ENCODE measurements at regions not wholly inside any gene's neighbourhood (a gene's known extent, or its start where the extent isn't known, plus 50 kb on each side); places are given as distances from the start of the nearest gene placed in this dataset.

GRCh38 chr5:15447209-15447608 lies 52.8 kb upstream of the FBXL7 start:
- in situ Hi-C loops (cut with MboI; ENCODE audit: low sequenced_read_pairs): no loop called here
- no peak for ATAC-seq (ENCODE audit: low read depth)
- H3K27ac ChIP-seq (ENCODE audit: insufficient read depth, low read length): no peak overlapping the region

More at GRCh38 chr5:15447209-15447608, 52.8 kb upstream of the FBXL7 start:
- no peak overlapping the region for H3K4me3 ChIP-seq (ENCODE audit: insufficient read depth, low read depth, low read length)
- no peak overlapping the region for H3K23ac ChIP-seq (ENCODE audit: low read depth, low read length)
- no peaks in the 10 kb centered on the region for H3K9me3 ChIP-seq (ENCODE audit: control insufficient read depth, insufficient read depth, low read length)
- no peak overlapping the region for H3K9ac ChIP-seq (ENCODE audit: low read depth, low read length)
- no peak for DNase-seq
- BruUV-seq (replicated peaks): no TSS peak
- no peak overlapping the region for H2BK5ac ChIP-seq (ENCODE audit: low read depth, low read length, poor library complexity, severe bottlenecking)
- dilution Hi-C loops (cut with HindIII; ENCODE audit: low sequenced_read_pairs, unreplicated experiment) (no loop called here), intact Hi-C loops (cut with micrococcal nuclease) (no loop called here)
- peaks cover 6% of the 10 kb centered on the region for H3K27me3 ChIP-seq (ENCODE audit: control insufficient read depth, insufficient read depth, low read length)
- no peak overlapping the region for H3K18ac ChIP-seq (ENCODE audit: low read depth, low read length)
- H4K20me1 ChIP-seq (ENCODE audit: insufficient read depth, low read length): no peaks in the 10 kb centered on the region
- H2BK120ac ChIP-seq (ENCODE audit: low read depth, low read length): no peak overlapping the region
- H4K5ac ChIP-seq (ENCODE audit: low read depth, low read length): no peak overlapping the region
- H3K79me1 ChIP-seq (ENCODE audit: low read depth in 1 of 2, low read length in 2 of 2): no peaks in the 10 kb centered on the region
- no peaks in the 10 kb centered on the region for H3K9me1 ChIP-seq (ENCODE audit: insufficient read depth, low read length)
- H3K14ac ChIP-seq (replicated peaks; ENCODE audit: low read depth, low read length): no peak overlapping the region
- ChIA-PET CTCF (no interaction called here), POLR2A (ENCODE audit: unreplicated experiment) (no interaction called here)
- no peaks in the 10 kb centered on the region for H3K4me1 ChIP-seq (ENCODE audit: control insufficient read depth, insufficient read depth, low read length)
- no peak overlapping the region for H3K4ac ChIP-seq (ENCODE audit: low read depth, low read length)
- H4K91ac ChIP-seq (ENCODE audit: insufficient read depth, low read depth, low read length): no peak overlapping the region
- no CpG with 5 or more reads among the region's 1 CpG for WGBS, 2 experiments (ENCODE audit: extremely low coverage in 2 of 2, insufficient read length in 1 of 2)
- H4K8ac ChIP-seq (ENCODE audit: low read depth in 2 of 2, low read length in 2 of 2): no peak overlapping the region
- no peak overlapping the region for H3K4me2 ChIP-seq (ENCODE audit: low read depth, low read length)
- H2AK9ac ChIP-seq (replicated peaks; ENCODE audit: low read depth, low read length, poor library complexity): no peak overlapping the region
- no peak overlapping the region for H2BK20ac ChIP-seq (ENCODE audit: low read depth, low read length)
- H2AFZ ChIP-seq (replicated peaks; ENCODE audit: low read length, poor library complexity): no peak overlapping the region
- no peak overlapping the region for H2BK15ac ChIP-seq (ENCODE audit: low read depth, low read length)
- no peak overlapping the region for H2AK5ac ChIP-seq (ENCODE audit: low read depth, low read length)
- TF ChIP-seq NFE2L2 (IDR thresholded peaks at IDR 0.05; ENCODE audit: low read depth, low read length) (no peak), CEBPB (IDR thresholded peaks at IDR 0.05; ENCODE audit: low read depth, low read length) (no peak), BHLHE40 (IDR thresholded peaks at IDR 0.05; ENCODE audit: low read depth, low read length) (no peak), MAZ (IDR thresholded peaks at IDR 0.05; ENCODE audit: borderline replicate concordance, low read depth, low read length) (no peak), RFX5 (IDR thresholded peaks at IDR 0.05; ENCODE audit: low read depth, low read length) (no peak), ELK1 (IDR thresholded peaks at IDR 0.05; ENCODE audit: borderline replicate concordance, low read depth, low read length) (no peak), MAFK (IDR thresholded peaks at IDR 0.05; ENCODE audit: low read depth, low read length) (no peak), POLR2A (IDR thresholded peaks at IDR 0.05; ENCODE audit: low read depth, low read length) (no peak), FOS (IDR thresholded peaks at IDR 0.05; ENCODE audit: low read depth, low read length) (no peak), SMC3 (IDR thresholded peaks at IDR 0.05; ENCODE audit: low read depth, low read length) (no peak), RAD21 (IDR thresholded peaks at IDR 0.05; ENCODE audit: low read length) (no peak), RCOR1 (IDR thresholded peaks at IDR 0.05; ENCODE audit: insufficient replicate concordance, low read length) (no peak), CHD1 (IDR thresholded peaks at IDR 0.05; ENCODE audit: low read depth, low read length) (no peak), CTCF (conservative IDR thresholded peaks at IDR 0.05; ENCODE audit: low read depth, low read length) (no peak), MXI1 (IDR thresholded peaks at IDR 0.05; ENCODE audit: borderline replicate concordance, low read depth, low read length) (no peak), USF2 (IDR thresholded peaks at IDR 0.05; ENCODE audit: low read depth, low read length) (no peak)
- H3K36me3 ChIP-seq (ENCODE audit: control insufficient read depth, insufficient read depth, low read length): no peaks in the 10 kb centered on the region
- no peak overlapping the region for H3K56ac ChIP-seq (ENCODE audit: extremely low read depth, insufficient read depth, low read length)

Data from IMR-90 (cell line).